Body of pancreas (tissue), 4 donors: ENCODE measurements at regions not wholly inside any gene's neighbourhood (a gene's known extent, or its start where the extent isn't known, plus 50 kb on each side); places are given as distances from the start of the nearest gene placed in this dataset.

ENCODE experiments used
- POLR2A ChIP-seq, 3 donors: fragments of 450-650 bp; IDR thresholded peaks; one replicate each; pipeline ENCODE4 v1.6.1; 2016; ENCODE audit warnings: antibody characterized with exemption in 3 of 3, mild to moderate bottlenecking in 2 of 3
- TF ChIP-seq, protein P1 (sequence below), 7 experiments: fragments of 450-650 bp in 4 of 7; fragments of 200-600 bp in 3 of 7; sonication (generic) in 3 of 7; IDR thresholded peaks; one replicate each; pipeline ENCODE4 v1.5.1; 2016 to 2019; ENCODE audit warnings: antibody characterized with exemption in 7 of 7

DNA sequence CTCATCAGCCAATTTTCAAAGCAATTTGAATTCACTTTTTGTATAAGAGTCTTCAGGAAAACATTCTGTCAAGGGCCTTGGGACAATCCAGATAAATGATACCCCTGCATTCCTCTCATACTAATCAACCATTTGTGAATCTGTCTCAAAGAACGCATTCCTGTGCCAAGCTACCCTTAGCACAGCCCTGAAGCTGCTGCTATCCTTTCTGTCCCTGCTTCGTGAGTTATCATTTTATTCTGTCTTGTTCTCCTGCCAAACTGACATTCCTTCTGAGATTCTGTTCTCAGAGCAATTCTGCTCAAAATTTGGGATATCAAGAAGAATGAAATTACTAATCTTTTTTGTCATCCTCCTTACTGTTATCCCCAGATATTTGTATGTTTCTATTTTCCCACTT, 213.9 kb upstream of the STXBP5 start:
- TF ChIP-seq, protein P1, sequence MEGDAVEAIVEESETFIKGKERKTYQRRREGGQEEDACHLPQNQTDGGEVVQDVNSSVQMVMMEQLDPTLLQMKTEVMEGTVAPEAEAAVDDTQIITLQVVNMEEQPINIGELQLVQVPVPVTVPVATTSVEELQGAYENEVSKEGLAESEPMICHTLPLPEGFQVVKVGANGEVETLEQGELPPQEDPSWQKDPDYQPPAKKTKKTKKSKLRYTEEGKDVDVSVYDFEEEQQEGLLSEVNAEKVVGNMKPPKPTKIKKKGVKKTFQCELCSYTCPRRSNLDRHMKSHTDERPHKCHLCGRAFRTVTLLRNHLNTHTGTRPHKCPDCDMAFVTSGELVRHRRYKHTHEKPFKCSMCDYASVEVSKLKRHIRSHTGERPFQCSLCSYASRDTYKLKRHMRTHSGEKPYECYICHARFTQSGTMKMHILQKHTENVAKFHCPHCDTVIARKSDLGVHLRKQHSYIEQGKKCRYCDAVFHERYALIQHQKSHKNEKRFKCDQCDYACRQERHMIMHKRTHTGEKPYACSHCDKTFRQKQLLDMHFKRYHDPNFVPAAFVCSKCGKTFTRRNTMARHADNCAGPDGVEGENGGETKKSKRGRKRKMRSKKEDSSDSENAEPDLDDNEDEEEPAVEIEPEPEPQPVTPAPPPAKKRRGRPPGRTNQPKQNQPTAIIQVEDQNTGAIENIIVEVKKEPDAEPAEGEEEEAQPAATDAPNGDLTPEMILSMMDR (IDR thresholded peaks at IDR 0.05): no peak
- no peak for TF ChIP-seq POLR2A (IDR thresholded peaks at IDR 0.05)
